CD14-positive monocyte (primary cell): ENCODE measurements at regions not wholly inside any gene's neighbourhood (a gene's known extent, or its start where the extent isn't known, plus 50 kb on each side); places are given as distances from the start of the nearest gene placed in this dataset.

Experiments
- DNase-seq, 3 donors: peaks; one replicate each; pipeline ENCODE4 v3.0.0-alpha.2; 2011 to 2022
- H2AFZ ChIP-seq: 2 replicates; pipeline ENCODE4 v1.6.0; 2012; ENCODE audit warnings: mild to moderate bottlenecking, low read depth, low read length, inconsistent platforms; ENCODE audit not compliant: insufficient read depth, poor library complexity, severe bottlenecking
- H3K27ac ChIP-seq, 2 donors: 1 replicate in 1 of 2; 2 replicates in 1 of 2; pipeline ENCODE4 v1.5.1; 2012 to 2013; ENCODE audit warnings: low read length in 2 of 2, control low read depth in 1 of 2, inconsistent platforms in 1 of 2, low read depth in 1 of 2, mild to moderate bottlenecking in 1 of 2
- H3K27me3 ChIP-seq, 2 donors: one replicate each; pipeline versions ENCODE4 v1.6.0 to v1.6.1; 2011 to 2013; ENCODE audit warnings: low read length in 2 of 2; ENCODE audit not compliant: control insufficient read depth in 2 of 2, insufficient read depth in 2 of 2
- H3K36me3 ChIP-seq, 2 donors: replicated peaks in 1 of 2; 1 replicate in 1 of 2; 2 replicates in 1 of 2; pipeline versions ENCODE4 v1.5.1 to v1.6.1; 2012 to 2013; ENCODE audit warnings: low read length in 2 of 2, control low read depth in 1 of 2, inconsistent platforms in 1 of 2, mild to moderate bottlenecking in 1 of 2; ENCODE audit not compliant: insufficient read depth in 2 of 2, control insufficient read depth in 1 of 2
- H3K4me1 ChIP-seq, 2 donors: 1 replicate in 1 of 2; 2 replicates in 1 of 2; pipeline versions ENCODE4 v1.5.1 to v1.6.1; 2012 to 2013; ENCODE audit warnings: low read length in 2 of 2, control low read depth in 1 of 2, inconsistent platforms in 1 of 2, mild to moderate bottlenecking in 1 of 2, moderate library complexity in 1 of 2; ENCODE audit not compliant: insufficient read depth in 2 of 2, control insufficient read depth in 1 of 2
- H3K4me2 ChIP-seq: replicated peaks from 2 replicates; pipeline ENCODE3; 2012; ENCODE audit warnings: low read length, moderate library complexity, mild to moderate bottlenecking; ENCODE audit not compliant: poor library complexity, severe bottlenecking; ENCODE audit errors: extremely low read depth
- H3K4me3 ChIP-seq, 3 experiments: fragments of 200-600 bp in 1 of 3; sonication (generic) in 1 of 3; replicated peaks in 1 of 3; 1 replicate in 2 of 3; 2 replicates in 1 of 3; pipeline ENCODE4 v1.5.1; 2011 to 2013; ENCODE audit warnings: low read length in 3 of 3, mild to moderate bottlenecking in 3 of 3, control low read depth in 2 of 3, low read depth in 2 of 3, inconsistent platforms in 1 of 3, moderate library complexity in 1 of 3
- H3K79me2 ChIP-seq: 2 replicates; pipeline ENCODE4 v1.6.0; 2012; ENCODE audit warnings: mild to moderate bottlenecking, control low read depth, inconsistent platforms, low read length, moderate library complexity; ENCODE audit not compliant: insufficient read depth
- H3K9ac ChIP-seq: 2 replicates; pipeline ENCODE4 v1.6.0; 2017; ENCODE audit warnings: low read length, mild to moderate bottlenecking; ENCODE audit not compliant: insufficient read depth, poor library complexity, severe bottlenecking
- H3K9me3 ChIP-seq, 2 donors: replicated peaks in 1 of 2; 1 replicate in 1 of 2; 2 replicates in 1 of 2; pipeline versions ENCODE4 v1.5.1 to v1.6.1; 2012 to 2013; ENCODE audit warnings: low read length in 2 of 2, control low read depth in 1 of 2; ENCODE audit not compliant: control insufficient read depth in 1 of 2, insufficient read depth in 1 of 2
- H4K20me1 ChIP-seq: 2 replicates; pipeline ENCODE4 v1.6.0; 2012; ENCODE audit warnings: mild to moderate bottlenecking, low read length, control low read depth, moderate library complexity; ENCODE audit not compliant: insufficient read depth
- H3K27ac Mint-ChIP-seq, 7 donors: one replicate each; pipeline ENCODE4 v1.8.0; 2020; ENCODE audit warnings: mild to moderate bottlenecking in 7 of 7, mixed read lengths in 7 of 7, moderate library complexity in 6 of 7, inconsistent platforms in 2 of 7
- H3K27me3 Mint-ChIP-seq, 3 donors: one replicate each; pipeline ENCODE4 v1.8.0; 2021 to 2022; ENCODE audit warnings: low read depth in 3 of 3, mild to moderate bottlenecking in 3 of 3, mixed read lengths in 3 of 3, moderate library complexity in 3 of 3, inconsistent platforms in 1 of 3
- H3K36me3 Mint-ChIP-seq, 2 donors: one replicate each; pipeline ENCODE4 v1.8.0; 2020; ENCODE audit warnings: mixed read lengths in 2 of 2, inconsistent platforms in 1 of 2, mild to moderate bottlenecking in 1 of 2
- H3K4me1 Mint-ChIP-seq: one replicate; pipeline ENCODE4 v1.8.0; 2020; ENCODE audit warnings: mild to moderate bottlenecking, mixed read lengths
- H3K4me3 Mint-ChIP-seq, 2 donors: one replicate each; pipeline ENCODE4 v1.8.0; 2020; ENCODE audit warnings: mild to moderate bottlenecking in 2 of 2, mixed read lengths in 2 of 2, moderate library complexity in 1 of 2
- H3K9me3 Mint-ChIP-seq, 7 donors: one replicate each; pipeline ENCODE4 v1.8.0; 2020 to 2022; ENCODE audit warnings: mixed read lengths in 7 of 7, mild to moderate bottlenecking in 6 of 7, moderate library complexity in 6 of 7, inconsistent platforms in 2 of 7
- WGBS: methylation state at CpG from one replicate; pipeline ENCODE4 v1.1.5; 2013; ENCODE audit warnings: missing lambda C conversion rate; ENCODE audit not compliant: insufficient coverage; 5-methylcytosine and 5-hydroxymethylcytosine counted together
- intact Hi-C, 2 donors: fragments of 100-400 bp; cut with micrococcal nuclease; formaldehyde crosslinking; loops; one replicate each; pipeline versions ENCODE4 v1.15.0 to v1.15.1; 2023
- TF ChIP-seq, protein P1 (sequence below): fragments of 200-600 bp; IDR thresholded peaks from one replicate; pipeline ENCODE4 v1.8.0; 2022; ENCODE audit warnings: antibody characterized with exemption, mild to moderate bottlenecking

DNA sequence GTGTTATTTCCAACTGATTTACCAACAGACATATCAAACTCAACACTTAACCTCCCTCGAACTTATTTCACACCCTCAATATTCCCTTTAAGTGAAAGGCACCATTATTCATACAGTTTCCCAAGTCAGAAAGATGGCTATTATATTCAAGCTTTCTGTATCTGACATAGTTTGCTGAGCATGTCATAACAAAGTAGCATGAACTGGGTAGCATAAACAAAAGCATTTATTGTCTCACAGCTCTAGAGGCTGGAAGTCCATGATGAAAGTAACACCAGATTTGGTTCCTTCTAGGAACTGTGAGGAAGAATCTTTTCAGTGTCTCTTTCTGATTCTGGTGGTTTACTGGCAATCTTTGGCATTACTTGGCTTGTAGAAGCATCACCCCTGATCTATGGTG, 1388.6 kb downstream of the TECRL start:
- Mint-ChIP-seq H3K9me3 (peaks cover 0 to 6% (median 2%) of the 10 kb centered on the region in 7 donors), H3K36me3 (no peaks in the 10 kb centered on the region), H3K4me1 (no peaks in the 10 kb centered on the region), H3K27ac (no peak overlapping the region), H3K4me3 (no peak overlapping the region), H3K27me3 (no peaks in the 10 kb centered on the region)
- no CpG with 5 or more reads among the region's 1 CpG for WGBS
- H3K27ac ChIP-seq = no peak overlapping the region
- H4K20me1 ChIP-seq = no peaks in the 10 kb centered on the region
- no peak overlapping the region for H3K4me2 ChIP-seq
- intact Hi-C loops = no loop called here
- no peaks in the 10 kb centered on the region for H3K36me3 ChIP-seq
- H3K9me3 ChIP-seq = peaks cover 0 to 3% of the 10 kb centered on the region in 2 donors
- no peak overlapping the region for H3K9ac ChIP-seq
- H2AFZ ChIP-seq = no peak overlapping the region
- no peaks in the 10 kb centered on the region for H3K79me2 ChIP-seq
- H3K4me1 ChIP-seq = no peaks in the 10 kb centered on the region
- TF ChIP-seq, protein P1, sequence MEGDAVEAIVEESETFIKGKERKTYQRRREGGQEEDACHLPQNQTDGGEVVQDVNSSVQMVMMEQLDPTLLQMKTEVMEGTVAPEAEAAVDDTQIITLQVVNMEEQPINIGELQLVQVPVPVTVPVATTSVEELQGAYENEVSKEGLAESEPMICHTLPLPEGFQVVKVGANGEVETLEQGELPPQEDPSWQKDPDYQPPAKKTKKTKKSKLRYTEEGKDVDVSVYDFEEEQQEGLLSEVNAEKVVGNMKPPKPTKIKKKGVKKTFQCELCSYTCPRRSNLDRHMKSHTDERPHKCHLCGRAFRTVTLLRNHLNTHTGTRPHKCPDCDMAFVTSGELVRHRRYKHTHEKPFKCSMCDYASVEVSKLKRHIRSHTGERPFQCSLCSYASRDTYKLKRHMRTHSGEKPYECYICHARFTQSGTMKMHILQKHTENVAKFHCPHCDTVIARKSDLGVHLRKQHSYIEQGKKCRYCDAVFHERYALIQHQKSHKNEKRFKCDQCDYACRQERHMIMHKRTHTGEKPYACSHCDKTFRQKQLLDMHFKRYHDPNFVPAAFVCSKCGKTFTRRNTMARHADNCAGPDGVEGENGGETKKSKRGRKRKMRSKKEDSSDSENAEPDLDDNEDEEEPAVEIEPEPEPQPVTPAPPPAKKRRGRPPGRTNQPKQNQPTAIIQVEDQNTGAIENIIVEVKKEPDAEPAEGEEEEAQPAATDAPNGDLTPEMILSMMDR = no peak
- no peak for DNase-seq
- no peak overlapping the region for H3K4me3 ChIP-seq
- H3K27me3 ChIP-seq = no peaks in the 10 kb centered on the region

DNA sequence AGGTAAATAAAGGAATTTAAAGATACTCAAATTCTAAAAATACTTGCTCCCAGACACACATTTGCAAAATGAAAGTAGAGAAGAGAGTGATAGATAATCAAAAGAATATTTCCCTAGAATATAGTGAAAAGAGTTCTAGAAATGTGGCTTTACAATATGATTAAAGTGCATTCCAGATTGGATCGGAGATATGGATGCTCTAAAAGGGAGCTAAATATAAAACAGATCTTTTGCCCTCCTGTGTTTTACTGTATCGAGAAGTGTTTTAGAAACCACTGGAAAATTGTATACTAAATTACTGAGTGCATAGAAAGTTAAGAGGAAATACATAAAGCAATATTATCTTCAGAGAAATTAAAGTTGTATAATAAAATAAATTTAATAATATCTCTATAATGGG, 1392.0 kb downstream of the TECRL start:
- no peaks in the 10 kb centered on the region for H3K36me3 ChIP-seq
- no peaks in the 10 kb centered on the region for H3K4me1 ChIP-seq
- Mint-ChIP-seq H3K36me3 (no peaks in the 10 kb centered on the region), H3K4me1 (no peaks in the 10 kb centered on the region), H3K27me3 (no peaks in the 10 kb centered on the region), H3K9me3 (peaks cover 0 to 9% (median 2%) of the 10 kb centered on the region in 7 donors), H3K4me3 (no peak overlapping the region), H3K27ac (no peak overlapping the region)
- no peaks in the 10 kb centered on the region for H3K27me3 ChIP-seq
- no peaks in the 10 kb centered on the region for H4K20me1 ChIP-seq
- intact Hi-C loops = no loop called here
- no peak overlapping the region for H3K4me2 ChIP-seq
- 100% methylated on average over 1 of the region's 2 CpGs for WGBS
- TF ChIP-seq, protein P1 = no peak
- no peak overlapping the region for H3K9ac ChIP-seq
- H2AFZ ChIP-seq = no peak overlapping the region
- H3K9me3 ChIP-seq = peaks cover 0 to 3% of the 10 kb centered on the region in 2 donors
- DNase-seq = no peak
- H3K4me3 ChIP-seq = no peak overlapping the region
- no peaks in the 10 kb centered on the region for H3K79me2 ChIP-seq
- H3K27ac ChIP-seq = no peak overlapping the region
